ENCODE measurements at regions not wholly inside any gene's neighbourhood (a gene's known extent, or its start where the extent isn't known, plus 50 kb on each side); places are given as distances from the start of the nearest gene placed in this dataset.

DNA sequence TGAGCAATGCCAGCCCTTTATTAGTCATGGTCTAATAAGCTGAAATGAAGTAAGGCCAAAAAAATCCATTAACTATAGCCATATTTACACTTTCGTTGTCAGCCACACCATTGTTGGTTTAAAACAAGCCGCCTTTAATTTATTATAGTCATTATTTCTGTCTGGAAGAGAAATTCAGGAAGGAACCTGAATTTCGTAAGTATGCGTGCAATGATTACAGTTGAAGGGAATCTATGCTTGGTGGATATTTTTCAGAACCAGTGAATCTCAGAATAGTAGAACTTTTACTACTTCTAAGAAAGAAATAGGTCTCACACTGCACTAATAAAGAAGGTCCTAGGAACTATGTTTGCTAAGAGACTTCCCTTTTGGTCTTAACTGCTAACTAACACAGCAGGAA lies 59.1 kb downstream of the FAM43A start:
- Mint-ChIP-seq H3K27ac (ENCODE audit: unreplicated experiment) (no peak overlapping the region), H3K4me3 (ENCODE audit: low read depth, unreplicated experiment) (no peak overlapping the region), H3K36me3 (ENCODE audit: insufficient read depth, unreplicated experiment) (peaks cover 6% of the 10 kb centered on the region), H3K9me3 (ENCODE audit: low read depth, unreplicated experiment) (no peaks in the 10 kb centered on the region), H3K4me1 (ENCODE audit: low read depth, unreplicated experiment) (peaks cover 15% of the 10 kb centered on the region), H3K27me3 (ENCODE audit: unreplicated experiment) (peaks cover 23% of the 10 kb centered on the region)
- CTCF ChIA-PET, result no interaction called here
- DNase-seq, result no peak
- BruUV-seq (replicated peaks), result no TSS peak
- TF ChIP-seq, protein P1, sequence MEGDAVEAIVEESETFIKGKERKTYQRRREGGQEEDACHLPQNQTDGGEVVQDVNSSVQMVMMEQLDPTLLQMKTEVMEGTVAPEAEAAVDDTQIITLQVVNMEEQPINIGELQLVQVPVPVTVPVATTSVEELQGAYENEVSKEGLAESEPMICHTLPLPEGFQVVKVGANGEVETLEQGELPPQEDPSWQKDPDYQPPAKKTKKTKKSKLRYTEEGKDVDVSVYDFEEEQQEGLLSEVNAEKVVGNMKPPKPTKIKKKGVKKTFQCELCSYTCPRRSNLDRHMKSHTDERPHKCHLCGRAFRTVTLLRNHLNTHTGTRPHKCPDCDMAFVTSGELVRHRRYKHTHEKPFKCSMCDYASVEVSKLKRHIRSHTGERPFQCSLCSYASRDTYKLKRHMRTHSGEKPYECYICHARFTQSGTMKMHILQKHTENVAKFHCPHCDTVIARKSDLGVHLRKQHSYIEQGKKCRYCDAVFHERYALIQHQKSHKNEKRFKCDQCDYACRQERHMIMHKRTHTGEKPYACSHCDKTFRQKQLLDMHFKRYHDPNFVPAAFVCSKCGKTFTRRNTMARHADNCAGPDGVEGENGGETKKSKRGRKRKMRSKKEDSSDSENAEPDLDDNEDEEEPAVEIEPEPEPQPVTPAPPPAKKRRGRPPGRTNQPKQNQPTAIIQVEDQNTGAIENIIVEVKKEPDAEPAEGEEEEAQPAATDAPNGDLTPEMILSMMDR (IDR thresholded peaks at IDR 0.05; ENCODE audit: unreplicated experiment), result no peak
- intact Hi-C loops (cut with micrococcal nuclease; ENCODE audit: unreplicated experiment), result no loop called here

DNA sequence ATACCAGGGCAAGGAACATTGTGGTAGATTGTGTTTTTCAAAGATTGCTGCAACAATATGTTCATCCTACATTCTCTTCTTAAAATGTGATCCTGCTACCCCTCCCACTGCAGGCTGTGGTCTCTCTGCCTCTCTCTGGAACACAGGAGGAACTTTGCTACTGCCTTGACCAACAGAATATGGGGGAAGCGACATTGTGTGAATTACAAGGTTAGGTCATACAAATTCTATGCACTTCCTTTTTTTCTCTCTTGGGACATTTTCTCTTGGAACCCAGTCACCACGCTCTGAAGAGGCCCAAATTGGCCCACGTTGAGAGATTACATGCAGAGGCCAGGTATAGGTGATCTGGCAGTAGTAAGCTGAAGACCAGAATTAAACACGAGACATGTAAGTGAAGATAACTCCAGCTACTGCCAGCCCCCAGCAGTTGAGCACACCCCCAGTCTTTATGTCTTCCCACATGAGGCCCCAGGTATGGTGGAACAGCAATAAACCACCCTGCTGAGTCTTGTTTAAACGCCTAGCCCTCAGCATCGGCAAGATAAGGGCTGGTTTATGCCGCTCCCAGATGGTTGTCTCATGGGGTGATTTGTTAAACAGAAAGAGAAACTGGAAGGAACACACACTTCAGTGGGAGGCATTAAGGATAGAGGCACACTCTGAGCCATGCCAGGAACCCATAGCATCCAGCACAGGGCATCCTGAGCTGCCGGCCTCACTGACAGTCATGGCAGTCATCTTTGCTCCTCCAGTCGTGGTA lies 59.9 kb downstream of the FAM43A start:
- TF ChIP-seq, protein P1 (IDR thresholded peaks at IDR 0.05; ENCODE audit: unreplicated experiment), result no peak
- intact Hi-C loops (cut with micrococcal nuclease; ENCODE audit: unreplicated experiment), result no loop called here

DNA sequence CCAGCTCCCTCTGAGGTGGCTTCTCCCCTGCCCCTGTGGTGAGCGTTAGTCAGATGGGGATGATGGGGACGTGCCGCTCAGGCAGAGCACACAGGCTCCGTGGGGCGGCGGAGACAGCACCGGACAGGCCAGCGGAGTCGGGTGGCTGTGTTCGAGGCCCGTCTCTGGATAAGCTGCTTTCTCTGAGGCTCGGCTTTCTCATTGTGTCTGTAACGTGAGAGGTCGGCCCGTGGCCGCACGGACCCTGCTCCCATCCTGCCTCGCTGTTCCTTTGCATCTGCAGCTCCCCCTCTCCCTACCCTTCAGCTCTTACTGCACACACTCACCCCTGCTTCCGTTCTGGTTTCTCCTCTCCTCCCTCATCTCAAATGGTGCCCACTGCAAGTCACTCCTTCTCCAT lies 62.5 kb downstream of the FAM43A start:
- no peak for DNase-seq
- no peaks in the 10 kb centered on the region for H3K4me1 Mint-ChIP-seq (ENCODE audit: low read depth, unreplicated experiment)
- TF ChIP-seq, protein P1 (IDR thresholded peaks at IDR 0.05; ENCODE audit: unreplicated experiment), result no peak
- no peak overlapping the region for H3K27ac Mint-ChIP-seq (ENCODE audit: unreplicated experiment)
- intact Hi-C loops (cut with micrococcal nuclease; ENCODE audit: unreplicated experiment), result no loop called here
- no peaks in the 10 kb centered on the region for H3K36me3 Mint-ChIP-seq (ENCODE audit: insufficient read depth, unreplicated experiment)
- CTCF ChIA-PET, result no interaction called here
- H3K9me3 Mint-ChIP-seq (ENCODE audit: low read depth, unreplicated experiment), result no peaks in the 10 kb centered on the region
- no TSS peak for BruUV-seq (replicated peaks)
- H3K27me3 Mint-ChIP-seq (ENCODE audit: unreplicated experiment), result peaks cover 25% of the 10 kb centered on the region
- no peak overlapping the region for H3K4me3 Mint-ChIP-seq (ENCODE audit: low read depth, unreplicated experiment)

More for the DNA sequence above, 59.9 kb downstream of the FAM43A start:
- Mint-ChIP-seq H3K4me1 (ENCODE audit: low read depth, unreplicated experiment) (peaks cover 11% of the 10 kb centered on the region), H3K27me3 (ENCODE audit: unreplicated experiment) (peaks cover 25% of the 10 kb centered on the region), H3K27ac (ENCODE audit: unreplicated experiment) (no peak overlapping the region), H3K36me3 (ENCODE audit: insufficient read depth, unreplicated experiment) (peaks cover 6% of the 10 kb centered on the region), H3K9me3 (ENCODE audit: low read depth, unreplicated experiment) (no peaks in the 10 kb centered on the region), H3K4me3 (ENCODE audit: low read depth, unreplicated experiment) (no peak overlapping the region)
- CTCF ChIA-PET, result no interaction called here
- no peak for DNase-seq
- BruUV-seq (replicated peaks), result no TSS peak

DNA sequence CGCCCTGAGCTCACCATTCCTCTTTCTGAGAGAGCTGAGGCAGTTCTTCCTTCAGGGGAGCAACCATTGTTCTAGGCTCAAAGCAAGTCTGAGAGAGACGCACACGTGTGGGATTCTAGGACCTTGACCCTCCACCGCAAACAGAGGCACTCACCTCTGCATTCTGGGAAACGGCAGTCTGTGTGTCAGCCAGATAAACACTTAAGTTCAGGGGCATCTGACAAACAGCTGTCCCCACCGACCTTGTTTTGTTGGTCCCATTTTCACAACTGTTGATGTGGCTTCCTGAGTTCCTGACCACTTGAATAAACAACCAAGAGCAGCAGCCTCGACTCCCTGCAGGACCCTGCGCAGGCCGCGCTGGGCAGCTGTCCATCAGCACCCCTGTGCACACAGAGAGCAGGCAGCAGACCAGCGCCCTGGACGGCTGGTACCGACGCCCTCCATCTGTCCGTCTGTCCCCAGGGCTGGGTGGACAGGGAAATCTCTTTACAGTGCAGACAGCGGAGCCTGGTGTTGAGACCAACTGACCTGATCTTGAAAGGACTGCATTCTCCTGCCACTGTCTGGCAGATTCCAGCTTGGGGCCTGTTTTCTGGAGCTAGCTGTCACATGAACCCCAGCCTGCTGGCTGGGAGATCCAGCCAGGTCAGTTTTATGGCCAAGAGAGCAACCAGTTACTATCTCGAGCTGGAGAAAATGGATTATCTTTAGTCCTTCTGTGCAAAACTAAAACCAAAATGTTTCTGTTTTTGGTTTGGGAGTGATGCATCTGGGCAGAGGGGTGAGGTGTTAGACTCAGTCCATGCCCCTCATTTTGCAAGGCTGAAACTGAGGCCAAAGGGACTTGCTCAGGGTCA lies 64.2 kb downstream of the FAM43A start:
- Mint-ChIP-seq H3K4me1 (ENCODE audit: low read depth, unreplicated experiment) (no peaks in the 10 kb centered on the region), H3K4me3 (ENCODE audit: low read depth, unreplicated experiment) (no peak overlapping the region), H3K9me3 (ENCODE audit: low read depth, unreplicated experiment) (no peaks in the 10 kb centered on the region), H3K36me3 (ENCODE audit: insufficient read depth, unreplicated experiment) (no peaks in the 10 kb centered on the region), H3K27ac (ENCODE audit: unreplicated experiment) (no peak overlapping the region), H3K27me3 (ENCODE audit: unreplicated experiment) (peaks cover 30% of the 10 kb centered on the region)
- intact Hi-C loops (cut with micrococcal nuclease; ENCODE audit: unreplicated experiment), result no loop called here
- TF ChIP-seq, protein P1 (IDR thresholded peaks at IDR 0.05; ENCODE audit: unreplicated experiment), result no peak
- no TSS peak for BruUV-seq (replicated peaks)
- no peak for DNase-seq
- CTCF ChIA-PET, result interaction anchor here (0.6 to 1.0 kb wide), 5 partner anchors 9 to 69 kb away, joined by 3 to 4 read pairs (median 3); no protein-coding TSS in a partner anchor
